ENCODE measurements at regions not wholly inside any gene's neighbourhood (a gene's known extent, or its start where the extent isn't known, plus 50 kb on each side); places are given as distances from the start of the nearest gene placed in this dataset.

GRCh38 chr10:32169556-32169955, 113.3 kb upstream of the KIF5B start:
- Histone ChIP-seq H3K9ac (ENCODE audit: low read length) (no peak overlapping the region), H3K36me3 (ENCODE audit: control insufficient read depth, insufficient read depth, low read length) (no peaks in the 10 kb centered on the region), H3K4me1 (ENCODE audit: control insufficient read depth, insufficient read depth, low read length) (no peaks in the 10 kb centered on the region)

GRCh38 chr10:32167450-32167849, 111.2 kb upstream of the KIF5B start:
- no peaks in the 10 kb centered on the region for H3K4me1 ChIP-seq (ENCODE audit: control insufficient read depth, insufficient read depth, low read length)
- no peak overlapping the region for H3K4me3 ChIP-seq (ENCODE audit: low read depth, low read length)
- no peaks in the 10 kb centered on the region for H3K27me3 ChIP-seq (ENCODE audit: control insufficient read depth, insufficient read depth, low read length)
- no peaks in the 10 kb centered on the region for H3K36me3 ChIP-seq (ENCODE audit: control insufficient read depth, insufficient read depth, low read length)
- H3K27ac ChIP-seq (ENCODE audit: low read depth, low read length), result no peak overlapping the region
- H3K9me3 ChIP-seq (ENCODE audit: control insufficient read depth, insufficient read depth, low read depth, low read length), result no peaks in the 10 kb centered on the region
- H3K9ac ChIP-seq (ENCODE audit: low read length), result no peak overlapping the region

More at GRCh38 chr10:32169556-32169955, 113.3 kb upstream of the KIF5B start:
- H3K27ac ChIP-seq (ENCODE audit: low read depth, low read length), result no peak overlapping the region
- H3K9me3 ChIP-seq (ENCODE audit: control insufficient read depth, insufficient read depth, low read depth, low read length), result 0 out of 2 replicates have a peak, but pooled peaks cover 4% of the 10 kb centered on the region
- no peaks in the 10 kb centered on the region for H3K27me3 ChIP-seq (ENCODE audit: control insufficient read depth, insufficient read depth, low read length)
- no peak overlapping the region for H3K4me3 ChIP-seq (ENCODE audit: low read depth, low read length)

GRCh38 chr10:32166365-32166764, 110.1 kb upstream of the KIF5B start:
- H3K9ac ChIP-seq (ENCODE audit: low read length), result no peak overlapping the region
- H3K36me3 ChIP-seq (ENCODE audit: control insufficient read depth, insufficient read depth, low read length), result no peaks in the 10 kb centered on the region
- H3K27me3 ChIP-seq (ENCODE audit: control insufficient read depth, insufficient read depth, low read length), result no peaks in the 10 kb centered on the region
- H3K27ac ChIP-seq (ENCODE audit: low read depth, low read length), result no peak overlapping the region
- H3K4me1 ChIP-seq (ENCODE audit: control insufficient read depth, insufficient read depth, low read length), result no peaks in the 10 kb centered on the region
- no peaks in the 10 kb centered on the region for H3K9me3 ChIP-seq (ENCODE audit: control insufficient read depth, insufficient read depth, low read depth, low read length)
- no peak overlapping the region for H3K4me3 ChIP-seq (ENCODE audit: low read depth, low read length)

- H3K4me1 ChIP-seq (ENCODE audit: control insufficient read depth, insufficient read depth, low read length), result no peaks in the 10 kb centered on the region
- H3K27ac ChIP-seq (ENCODE audit: low read depth, low read length), result no peak overlapping the region
- no peaks in the 10 kb centered on the region for H3K36me3 ChIP-seq (ENCODE audit: control insufficient read depth, insufficient read depth, low read length)
- H3K4me3 ChIP-seq (ENCODE audit: low read depth, low read length), result no peak overlapping the region
- H3K9ac ChIP-seq (ENCODE audit: low read length), result no peak overlapping the region
- no peaks in the 10 kb centered on the region for H3K9me3 ChIP-seq (ENCODE audit: control insufficient read depth, insufficient read depth, low read depth, low read length)
- no peaks in the 10 kb centered on the region for H3K27me3 ChIP-seq (ENCODE audit: control insufficient read depth, insufficient read depth, low read length)
Measured at GRCh38 chr10:32163762-32164148, 107.5 kb upstream of the KIF5B start.

- H3K9ac ChIP-seq (ENCODE audit: low read length), result no peak overlapping the region
Measured at GRCh38 chr10:32163071-32163761, 107.0 kb upstream of the KIF5B start.

GRCh38 chr10:32161586-32161985, 105.4 kb upstream of the KIF5B start:
- no peak overlapping the region for H3K4me3 ChIP-seq (ENCODE audit: low read depth, low read length)
- no peak overlapping the region for H3K27ac ChIP-seq (ENCODE audit: low read depth, low read length)
- no peaks in the 10 kb centered on the region for H3K4me1 ChIP-seq (ENCODE audit: control insufficient read depth, insufficient read depth, low read length)
- H3K36me3 ChIP-seq (ENCODE audit: control insufficient read depth, insufficient read depth, low read length), result no peaks in the 10 kb centered on the region
- H3K9ac ChIP-seq (ENCODE audit: low read length), result no peak overlapping the region
- H3K27me3 ChIP-seq (ENCODE audit: control insufficient read depth, insufficient read depth, low read length), result no peaks in the 10 kb centered on the region
- no peaks in the 10 kb centered on the region for H3K9me3 ChIP-seq (ENCODE audit: control insufficient read depth, insufficient read depth, low read depth, low read length)

More at GRCh38 chr10:32163071-32163761, 107.0 kb upstream of the KIF5B start:
- H3K9me3 ChIP-seq (ENCODE audit: control insufficient read depth, insufficient read depth, low read depth, low read length), result no peaks in the 10 kb centered on the region
- no peaks in the 10 kb centered on the region for H3K36me3 ChIP-seq (ENCODE audit: control insufficient read depth, insufficient read depth, low read length)
- H3K4me3 ChIP-seq (ENCODE audit: low read depth, low read length), result no peak overlapping the region
- no peaks in the 10 kb centered on the region for H3K4me1 ChIP-seq (ENCODE audit: control insufficient read depth, insufficient read depth, low read length)
- H3K27ac ChIP-seq (ENCODE audit: low read depth, low read length), result no peak overlapping the region
- no peaks in the 10 kb centered on the region for H3K27me3 ChIP-seq (ENCODE audit: control insufficient read depth, insufficient read depth, low read length)

- H3K27ac ChIP-seq (ENCODE audit: low read depth, low read length), result no peak overlapping the region
- no peaks in the 10 kb centered on the region for H3K36me3 ChIP-seq (ENCODE audit: control insufficient read depth, insufficient read depth, low read length)
- no peaks in the 10 kb centered on the region for H3K9me3 ChIP-seq (ENCODE audit: control insufficient read depth, insufficient read depth, low read depth, low read length)
- H3K4me1 ChIP-seq (ENCODE audit: control insufficient read depth, insufficient read depth, low read length), result no peaks in the 10 kb centered on the region
- H3K27me3 ChIP-seq (ENCODE audit: control insufficient read depth, insufficient read depth, low read length), result no peaks in the 10 kb centered on the region
- H3K4me3 ChIP-seq (ENCODE audit: low read depth, low read length), result no peak overlapping the region
- H3K9ac ChIP-seq (ENCODE audit: low read length), result no peak overlapping the region
Measured at GRCh38 chr10:32160864-32161263, 104.6 kb upstream of the KIF5B start.

- H3K36me3 ChIP-seq (ENCODE audit: control insufficient read depth, insufficient read depth, low read length), result no peaks in the 10 kb centered on the region
Measured at GRCh38 chr10:32159264-32159663, 103.0 kb upstream of the KIF5B start.

GRCh38 chr10:32156031-32156495, 99.8 kb upstream of the KIF5B start:
- Histone ChIP-seq H3K9ac (ENCODE audit: low read length) (no peak overlapping the region), H3K27me3 (ENCODE audit: control insufficient read depth, insufficient read depth, low read length) (no peaks in the 10 kb centered on the region), H3K4me3 (ENCODE audit: low read depth, low read length) (no peak overlapping the region), H3K36me3 (ENCODE audit: control insufficient read depth, insufficient read depth, low read length) (no peaks in the 10 kb centered on the region), H3K27ac (ENCODE audit: low read depth, low read length) (no peak overlapping the region), H3K4me1 (ENCODE audit: control insufficient read depth, insufficient read depth, low read length) (no peaks in the 10 kb centered on the region), H3K9me3 (ENCODE audit: control insufficient read depth, insufficient read depth, low read depth, low read length) (peaks cover 4% of the 10 kb centered on the region)

More at GRCh38 chr10:32159264-32159663, 103.0 kb upstream of the KIF5B start:
- H3K9ac ChIP-seq (ENCODE audit: low read length), result no peak overlapping the region
- H3K4me3 ChIP-seq (ENCODE audit: low read depth, low read length), result no peak overlapping the region
- H3K27ac ChIP-seq (ENCODE audit: low read depth, low read length), result no peak overlapping the region
- H3K4me1 ChIP-seq (ENCODE audit: control insufficient read depth, insufficient read depth, low read length), result no peaks in the 10 kb centered on the region
- H3K9me3 ChIP-seq (ENCODE audit: control insufficient read depth, insufficient read depth, low read depth, low read length), result no peaks in the 10 kb centered on the region; the same call in 1 of the 2 replicates
- H3K27me3 ChIP-seq (ENCODE audit: control insufficient read depth, insufficient read depth, low read length), result no peaks in the 10 kb centered on the region

GRCh38 chr10:32155075-32155516, 98.9 kb upstream of the KIF5B start:
- Histone ChIP-seq H3K27ac (ENCODE audit: low read depth, low read length) (no peak overlapping the region), H3K4me1 (ENCODE audit: control insufficient read depth, insufficient read depth, low read length) (no peaks in the 10 kb centered on the region), H3K36me3 (ENCODE audit: control insufficient read depth, insufficient read depth, low read length) (no peaks in the 10 kb centered on the region), H3K27me3 (ENCODE audit: control insufficient read depth, insufficient read depth, low read length) (no peaks in the 10 kb centered on the region), H3K4me3 (ENCODE audit: low read depth, low read length) (no peak overlapping the region), H3K9ac (ENCODE audit: low read length) (no peak overlapping the region), H3K9me3 (ENCODE audit: control insufficient read depth, insufficient read depth, low read depth, low read length) (peaks cover 4% of the 10 kb centered on the region)

GRCh38 chr10:32153931-32154330, 97.7 kb upstream of the KIF5B start:
- Histone ChIP-seq H3K36me3 (ENCODE audit: control insufficient read depth, insufficient read depth, low read length) (no peaks in the 10 kb centered on the region), H3K9ac (ENCODE audit: low read length) (no peak overlapping the region), H3K4me1 (ENCODE audit: control insufficient read depth, insufficient read depth, low read length) (peaks cover 7% of the 10 kb centered on the region; the same call in 1 of the 2 replicates), H3K4me3 (ENCODE audit: low read depth, low read length) (no peak overlapping the region), H3K9me3 (ENCODE audit: control insufficient read depth, insufficient read depth, low read depth, low read length) (peaks cover 4% of the 10 kb centered on the region), H3K27ac (ENCODE audit: low read depth, low read length) (no peak overlapping the region), H3K27me3 (ENCODE audit: control insufficient read depth, insufficient read depth, low read length) (no peaks in the 10 kb centered on the region)

All from HUES6 (cell line).